Limb (tissue), 2 donors: ENCODE measurements at regions not wholly inside any gene's neighbourhood (a gene's known extent, or its start where the extent isn't known, plus 50 kb on each side); places are given as distances from the start of the nearest gene placed in this dataset.
"Not testable (repeated sequence)": the region's sequence is repeated elsewhere in the genome, so short reads cannot be mapped to it uniquely, and the experiment has no call there.

Experiments
- DNase-seq, 2 donors: peaks; one replicate each; pipeline ENCODE4 v3.0.0-alpha.2; 2016; ENCODE audit errors: extremely low spot score in 2 of 2

DNA sequence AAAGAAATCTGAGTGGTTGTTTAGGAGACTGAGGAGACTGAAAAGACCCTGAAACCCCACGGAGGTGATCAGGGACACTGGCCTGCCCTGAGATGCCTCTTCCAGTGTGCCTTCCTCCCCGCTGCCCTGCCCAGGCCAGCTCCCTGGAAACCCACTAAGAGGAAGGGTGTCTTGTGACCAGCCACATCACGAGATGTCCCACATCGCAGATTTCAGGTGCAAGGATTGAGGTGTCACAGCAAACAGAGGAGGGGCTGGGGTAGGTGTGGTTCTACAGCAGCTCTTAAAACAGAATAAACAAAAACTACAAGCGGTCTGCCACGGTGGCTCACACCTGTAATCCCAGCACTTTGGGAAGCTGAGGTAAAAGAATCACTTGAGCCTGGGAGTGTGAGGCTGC, 184.3 kb upstream of the C14orf180 start:
- no peak for DNase-seq

GRCh38 chr14:104395941-104396681, 183.5 kb upstream of the C14orf180 start:
- no peak for DNase-seq

DNA sequence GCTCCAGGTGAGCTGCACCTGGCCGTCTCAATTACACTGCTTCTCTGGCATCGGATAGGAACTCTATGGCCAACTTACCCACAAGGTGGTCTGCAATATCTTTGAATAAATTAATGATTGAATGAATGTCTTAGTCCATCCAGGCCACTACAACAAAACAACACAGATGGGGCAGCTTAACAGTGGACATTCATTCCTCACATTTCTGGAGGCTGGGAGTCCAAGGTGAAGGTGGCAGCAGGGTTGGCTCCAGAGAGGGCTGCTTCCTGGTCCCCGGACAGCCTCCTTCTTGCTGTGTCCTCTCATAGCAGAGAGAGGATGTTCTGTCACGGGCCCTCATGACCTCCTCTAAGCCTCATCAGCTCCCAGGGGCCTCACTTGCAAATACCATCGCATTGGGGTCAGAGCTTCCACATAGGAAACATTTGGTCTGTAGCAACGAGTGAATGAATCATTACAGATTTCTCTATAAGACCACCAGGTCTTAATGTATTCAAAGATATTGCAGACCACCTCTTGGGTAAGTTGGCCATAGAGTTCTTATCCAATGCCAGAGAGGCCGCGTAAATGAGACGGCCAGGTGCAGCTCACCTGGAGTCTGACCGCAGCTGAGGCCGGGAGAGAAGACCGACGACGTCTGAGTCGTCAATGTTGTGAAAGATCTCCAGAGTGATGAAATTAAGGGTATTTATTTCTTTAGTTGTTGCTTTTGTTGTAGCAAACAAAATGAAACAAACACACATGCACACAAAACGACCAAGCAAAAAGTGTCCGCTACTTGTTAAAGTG, 182.7 kb upstream of the C14orf180 start:
- no peak for DNase-seq

DNA sequence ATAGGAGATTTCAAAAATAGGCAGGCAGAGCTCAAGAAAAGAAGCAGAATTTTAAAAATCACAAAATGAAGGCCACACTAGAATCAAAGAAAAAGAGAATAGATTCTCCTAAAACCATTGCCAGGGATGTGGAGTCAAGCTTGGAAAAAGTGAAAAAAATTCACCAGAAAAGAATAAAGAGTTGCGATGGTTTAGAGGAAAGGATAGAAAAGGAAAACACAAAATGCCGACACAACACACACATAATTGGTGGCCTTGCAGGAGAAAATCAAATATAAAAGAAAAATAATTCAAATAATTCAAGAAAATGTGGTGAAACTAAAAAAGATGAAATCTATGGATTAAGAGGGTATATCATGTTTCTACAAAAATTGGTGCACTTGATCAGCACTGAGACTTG, 181.6 kb upstream of the C14orf180 start:
- DNase-seq = no peak

DNA sequence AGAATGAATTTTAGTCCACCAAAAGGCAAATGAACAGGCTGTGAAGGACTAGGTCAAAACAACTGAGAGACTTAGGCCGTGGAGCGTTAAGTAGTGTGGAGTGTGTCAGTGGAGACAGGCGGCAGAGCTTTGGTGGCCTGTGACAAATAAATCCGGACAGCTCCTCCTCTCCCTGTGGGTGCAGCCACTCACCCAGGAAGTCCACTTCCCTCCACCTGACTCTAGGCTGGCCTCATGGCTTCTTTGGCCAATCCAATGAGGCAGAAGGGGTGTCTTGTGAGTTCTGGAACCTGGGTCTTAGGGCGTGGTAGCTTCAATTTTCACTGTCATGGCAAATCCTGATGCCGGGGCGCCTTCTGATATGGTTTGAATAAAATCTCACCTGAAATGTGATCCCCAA, 180.9 kb upstream of the C14orf180 start:
- DNase-seq = no peak

GRCh38 chr14:104399432-104400155, 180.0 kb upstream of the C14orf180 start:
- no peak for DNase-seq

DNA sequence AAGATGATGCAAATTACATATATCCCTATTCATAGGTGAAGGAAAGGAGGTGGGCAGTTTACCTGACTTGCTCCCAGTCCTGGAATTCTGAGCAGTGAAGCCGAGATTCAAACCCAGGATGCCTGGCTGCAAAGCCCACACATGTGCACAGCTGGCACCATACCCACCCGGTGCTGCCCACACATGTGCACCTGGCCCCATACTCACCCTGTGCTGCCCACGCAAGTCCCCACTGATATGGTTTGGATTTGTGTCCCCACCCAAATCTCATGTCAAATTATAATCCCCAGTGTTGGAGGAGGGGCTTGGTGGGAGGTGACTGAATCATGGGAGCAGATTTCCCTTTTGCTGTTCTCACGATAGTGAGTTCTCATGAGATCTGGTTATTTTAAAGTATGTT, 179.2 kb upstream of the C14orf180 start:
- DNase-seq = no peak

- DNase-seq = no peak
These were observed 177.8 kb upstream of the C14orf180 start for GRCh38 chr14:104401785-104402184.

DNA sequence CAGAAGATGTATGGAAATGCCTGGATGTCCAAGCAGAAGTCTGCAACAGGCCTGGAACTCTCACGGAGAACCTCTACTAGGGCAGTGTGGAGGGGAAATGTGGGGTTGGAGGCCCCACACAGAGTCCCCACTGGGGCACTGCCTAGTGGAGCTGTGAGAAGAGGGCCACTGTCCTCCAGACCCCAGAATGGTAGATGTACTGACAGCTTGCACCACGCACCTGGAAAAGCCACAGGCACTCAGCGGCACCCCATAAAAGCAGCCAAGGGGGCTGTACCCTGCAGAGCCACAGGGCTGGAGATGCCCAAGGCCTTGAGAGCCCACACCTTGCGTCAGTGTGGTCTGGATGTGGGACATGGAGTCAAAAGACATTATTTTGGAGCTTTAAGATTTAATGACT, 177.3 kb upstream of the C14orf180 start:
- DNase-seq = not testable (repeated sequence)

DNA sequence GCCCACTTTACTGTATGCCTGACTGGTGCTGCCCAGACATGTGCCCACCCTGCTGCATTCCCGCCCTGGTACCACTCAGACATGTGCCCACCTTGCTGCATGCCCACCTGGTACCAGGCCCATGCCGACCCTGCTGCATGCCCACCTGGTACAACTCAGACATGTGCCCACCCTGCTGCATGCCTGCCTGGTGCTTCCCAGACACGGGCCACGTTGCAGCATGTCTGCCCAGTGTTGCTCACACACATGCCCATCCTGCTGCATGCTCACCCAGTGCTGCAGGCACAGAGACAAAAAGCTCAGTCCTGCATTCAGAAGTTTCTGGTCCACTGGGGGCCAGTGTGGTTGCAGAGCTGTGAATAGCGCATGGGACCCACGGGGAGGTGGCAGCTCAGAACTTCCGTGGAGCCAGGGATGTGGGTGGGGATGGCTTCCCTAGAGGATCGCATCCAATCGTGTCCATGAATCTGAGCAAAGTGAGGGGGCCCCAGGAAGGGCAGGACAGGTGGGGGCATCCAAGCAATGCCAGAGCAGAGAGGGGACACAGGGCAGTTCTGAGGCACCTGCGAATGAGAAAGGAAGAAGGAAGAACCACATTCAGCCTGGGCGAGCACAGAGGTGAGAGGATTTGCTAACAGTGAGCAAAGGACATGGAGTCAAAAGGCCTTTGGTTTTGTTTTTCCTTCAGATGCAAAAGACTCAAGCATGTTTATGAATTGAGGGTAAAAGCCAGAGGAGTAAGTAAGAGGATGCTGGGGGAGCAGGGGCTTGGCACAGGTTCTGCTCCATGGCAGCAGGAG, 175.9 kb upstream of the C14orf180 start:
- peak in 1 of 2 donors; percentile 14 for DNase-seq

DNA sequence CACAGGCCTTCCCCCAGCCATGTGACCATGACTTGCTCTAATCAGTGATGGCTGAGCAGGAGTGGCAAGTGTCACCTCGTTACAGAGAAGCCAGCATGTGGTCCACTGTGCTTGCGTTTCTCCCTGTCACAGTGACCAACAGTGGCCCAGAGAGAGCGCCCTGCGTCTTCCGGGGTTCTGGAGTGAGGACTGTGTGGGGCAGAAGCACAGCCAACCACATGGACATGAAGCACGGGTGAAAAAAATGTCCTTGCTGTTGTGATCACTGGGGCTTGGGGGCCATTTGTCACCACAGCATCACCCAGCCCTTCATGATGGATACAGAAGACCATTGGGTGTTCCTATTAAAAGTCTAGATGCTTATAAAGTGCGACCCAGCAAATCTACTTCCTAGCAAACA, 174.6 kb upstream of the C14orf180 start:
- DNase-seq = no peak

- no peak for DNase-seq
These were observed 174.0 kb upstream of the C14orf180 start for GRCh38 chr14:104405360-104406226.

- DNase-seq = no peak
These were observed 172.7 kb upstream of the C14orf180 start for GRCh38 chr14:104406831-104407230.

DNA sequence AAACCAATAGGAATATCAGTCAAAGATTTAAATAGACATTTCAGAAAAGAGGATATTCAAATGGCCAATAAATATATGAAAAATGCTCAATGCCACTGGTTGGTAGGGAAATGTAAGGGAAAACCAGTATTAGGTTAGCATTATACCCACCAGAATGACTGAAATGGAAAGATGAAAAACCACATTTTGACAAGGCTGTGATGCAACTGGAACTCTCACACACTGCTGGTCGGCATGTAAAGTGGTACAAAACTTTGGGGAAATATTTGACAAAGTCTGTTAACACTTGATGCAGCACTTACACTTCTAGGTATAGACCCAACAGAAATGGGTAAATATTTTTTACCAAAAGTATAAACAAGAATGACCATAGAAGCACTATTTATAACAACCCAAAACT, 163.2 kb upstream of the C14orf180 start:
- no peak for DNase-seq

- no peak for DNase-seq
These were observed 159.6 kb upstream of the C14orf180 start for GRCh38 chr14:104419865-104420505.

GRCh38 chr14:104420523-104420922, 159.0 kb upstream of the C14orf180 start:
- not testable (repeated sequence) for DNase-seq

DNA sequence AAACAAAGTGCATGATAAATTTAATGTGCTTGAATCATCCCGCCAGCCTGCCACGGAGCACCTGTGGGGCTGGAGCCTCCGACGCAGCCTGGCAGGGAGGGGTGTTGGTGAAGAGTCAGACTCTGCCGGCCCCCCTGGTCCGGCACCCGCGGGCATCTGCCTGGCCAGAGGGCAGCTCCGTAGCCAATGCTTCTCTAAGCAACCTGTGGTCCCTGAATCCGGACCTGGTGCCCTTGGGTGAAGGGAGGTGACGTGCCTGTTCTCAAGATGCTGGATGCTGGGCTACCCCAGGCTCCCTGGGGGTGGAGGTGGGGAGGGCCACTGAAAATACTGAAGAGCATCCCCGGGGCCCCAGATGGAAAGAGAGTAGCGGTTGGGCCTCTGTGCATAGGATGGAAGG, 158.6 kb upstream of the C14orf180 start:
- no peak for DNase-seq

DNA sequence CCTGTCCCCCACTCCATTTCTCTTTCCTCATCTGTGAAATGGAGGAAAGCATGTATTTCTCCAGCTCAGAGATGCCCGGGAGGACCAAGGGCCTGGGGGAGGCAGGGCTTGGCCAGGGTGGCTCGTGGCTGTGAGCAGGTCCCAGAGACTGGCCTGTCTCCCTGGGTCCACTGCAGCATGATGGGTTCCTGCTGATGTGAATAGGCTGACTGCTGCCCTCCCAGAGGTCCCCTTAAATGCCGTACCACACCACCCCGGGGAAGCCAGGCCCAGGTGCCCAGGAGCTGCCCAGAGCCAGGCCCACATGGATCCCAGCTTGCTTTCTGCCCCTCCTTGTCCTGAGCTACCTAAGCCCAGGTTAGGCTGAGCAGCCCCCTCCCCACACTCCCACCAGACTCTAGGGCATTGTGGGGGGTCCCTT, 158.2 kb upstream of the C14orf180 start:
- peak in 1 of 2 donors; percentile 26 for DNase-seq

DNA sequence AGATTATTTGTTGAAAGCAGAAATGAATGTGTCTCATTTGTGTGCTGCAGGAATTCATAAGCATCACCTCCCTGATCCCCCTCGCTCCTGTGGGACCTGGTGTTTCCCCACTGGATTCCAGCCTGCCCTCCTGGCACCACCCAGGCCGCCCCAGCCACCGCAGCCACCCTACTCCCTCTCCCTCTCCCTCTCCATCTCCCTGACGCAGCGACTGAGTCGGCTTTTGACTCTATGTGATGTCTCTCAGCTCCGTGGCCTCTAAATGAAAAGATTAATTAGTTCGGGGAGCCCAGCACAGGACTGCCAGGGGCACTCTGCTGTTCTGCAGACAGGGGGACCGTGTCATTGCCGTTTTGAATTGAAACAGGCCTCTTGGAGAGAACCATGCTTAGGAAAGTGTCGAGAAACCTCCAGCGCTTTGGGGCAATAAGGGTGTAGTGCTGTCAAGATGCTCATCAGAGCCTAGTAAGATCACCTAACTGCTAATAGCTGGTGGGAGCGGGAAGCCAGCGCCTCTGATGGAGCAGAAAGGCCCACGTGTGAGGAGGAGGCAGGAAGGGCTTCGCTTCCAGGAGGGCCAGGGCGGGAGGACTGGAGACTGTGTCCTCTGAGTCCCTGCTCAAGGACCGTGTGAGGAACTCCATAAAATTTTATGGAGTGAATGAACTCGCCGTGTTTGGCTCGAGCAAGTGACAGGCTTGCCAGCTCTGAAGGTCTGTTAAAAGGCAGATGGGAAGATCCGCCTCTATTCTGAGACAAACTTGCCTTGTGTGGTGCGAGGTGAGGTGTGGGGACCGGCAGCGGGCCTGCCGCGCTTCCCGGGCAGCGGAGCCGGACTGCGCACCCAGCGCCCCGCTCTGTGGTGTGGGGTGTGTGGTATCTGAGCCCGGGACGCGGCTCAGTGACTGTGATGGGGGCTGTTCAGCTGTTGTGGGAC, 157.4 kb upstream of the C14orf180 start:
- DNase-seq = peak; percentile 9 to 50
